Motor neuron (in vitro differentiated cells): ENCODE measurements at regions not wholly inside any gene's neighbourhood (a gene's known extent, or its start where the extent isn't known, plus 50 kb on each side); places are given as distances from the start of the nearest gene placed in this dataset.

Source experiments
- ATAC-seq, 8 experiments: fragments of 200-7000 bp; cut with Tn5 transposase; replicated peaks in 6 of 8; 2 replicates each; pipeline ENCODE4 v1.8.0; 2021; ENCODE audit warnings: mild to moderate bottlenecking in 8 of 8, moderate library complexity in 8 of 8
- H3K27ac ChIP-seq, 2 donors: fragments of 250-450 bp; sonication (Bioruptor Pico); 2 replicates each; pipeline ENCODE4 v1.9.0; 2021; ENCODE audit warnings: antibody characterized with exemption in 2 of 2, mild to moderate bottlenecking in 2 of 2, moderate library complexity in 1 of 2
- H3K4me1 ChIP-seq, 2 donors: fragments of 250-450 bp; sonication (Bioruptor Pico); replicated peaks in 1 of 2; 2 replicates each; pipeline ENCODE4 v1.6.1; 2021; ENCODE audit warnings: antibody characterized with exemption in 2 of 2, mild to moderate bottlenecking in 2 of 2, moderate library complexity in 1 of 2
- H3K4me3 ChIP-seq, 5 donors: fragments of 250-450 bp; sonication (Bioruptor Pico); 2 replicates each; pipeline ENCODE4 v1.9.0; 2021; ENCODE audit warnings: antibody characterized with exemption in 5 of 5, mild to moderate bottlenecking in 5 of 5, moderate library complexity in 4 of 5
- WGBS, 10 experiments: fragments of 450-650 bp; shearing (Covaris generic); methylation state at CpG; one replicate each; pipeline ENCODE4 v1.0.0; 2022; 5-methylcytosine and 5-hydroxymethylcytosine counted together
- in situ Hi-C, 9 experiments: fragments of 400-800 bp; cut with MboI; loops; one replicate each; pipeline ENCODE4 v1.15.0; 2021; ENCODE audit warnings: low sequenced_read_pairs in 9 of 9, low pct_unique_long_range_greater_than_20kb in 2 of 9; ENCODE audit not compliant: unreplicated experiment in 9 of 9

DNA sequence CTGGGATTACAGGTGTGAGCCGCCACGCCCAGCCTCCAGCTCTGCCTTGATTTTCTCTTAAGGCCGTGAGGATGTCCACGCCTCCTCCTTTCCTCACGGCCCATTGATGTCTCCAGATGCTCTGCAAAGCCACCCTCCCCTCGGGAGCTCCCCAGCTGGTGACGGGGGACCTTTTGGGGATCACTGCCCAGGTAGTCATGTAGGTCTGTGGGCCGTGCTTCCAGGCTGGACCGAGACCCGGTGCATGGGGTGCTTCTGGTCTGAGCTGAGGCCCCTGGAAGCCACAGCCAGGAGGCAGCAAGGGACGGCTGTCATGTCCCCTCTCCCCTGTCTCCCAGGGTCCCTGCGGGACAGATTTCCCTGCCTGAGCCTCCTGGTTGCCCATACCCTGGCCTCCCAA lies 277.8 kb downstream of the SEC14L1 start:
- in situ Hi-C loops: no loop called here
- Histone ChIP-seq H3K27ac (no peak overlapping the region), H3K4me1 (peaks cover 25 to 34% of the 10 kb centered on the region in 2 donors), H3K4me3 (no peak overlapping the region)
- no peak for ATAC-seq
- WGBS, 10 experiments: 48 to 100% (median 79%) methylated on average over 2 to 9 of the region's 12 CpGs; no CpG with 5 or more reads in 5 of the 10 experiments

DNA sequence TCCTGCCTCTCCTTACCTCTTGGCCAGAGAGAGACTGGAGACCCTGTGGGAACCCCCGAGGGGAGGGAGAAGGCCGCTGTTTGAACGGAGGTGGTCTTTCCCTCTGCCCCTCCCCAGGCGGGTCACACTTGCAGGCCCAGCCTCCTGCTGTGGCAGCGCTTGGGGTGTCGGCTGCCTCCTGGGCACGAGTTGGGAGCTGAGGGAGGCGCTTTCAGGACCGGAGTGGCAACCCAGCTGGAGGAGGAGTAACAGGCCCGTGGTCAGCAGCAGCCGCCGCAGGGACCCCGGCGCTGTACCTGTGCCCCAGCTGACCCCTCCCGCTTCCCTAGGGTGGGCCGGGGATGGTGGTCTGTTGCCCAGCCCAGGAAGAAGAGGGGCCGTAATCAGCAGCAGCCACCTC lies 278.3 kb downstream of the SEC14L1 start:
- in situ Hi-C loops: no loop called here
- 71 to 80% methylated on average over 3 to 5 of the region's 17 CpGs; no CpG with 5 or more reads in 8 of the 10 experiments for WGBS, 10 experiments
- no peak overlapping the region for H3K27ac ChIP-seq
- H3K4me3 ChIP-seq: no peak overlapping the region
- ATAC-seq: peak in 2 of 8 experiments; percentile 2 to 8
- H3K4me1 ChIP-seq: peaks cover 29 to 39% of the 10 kb centered on the region in 2 donors

DNA sequence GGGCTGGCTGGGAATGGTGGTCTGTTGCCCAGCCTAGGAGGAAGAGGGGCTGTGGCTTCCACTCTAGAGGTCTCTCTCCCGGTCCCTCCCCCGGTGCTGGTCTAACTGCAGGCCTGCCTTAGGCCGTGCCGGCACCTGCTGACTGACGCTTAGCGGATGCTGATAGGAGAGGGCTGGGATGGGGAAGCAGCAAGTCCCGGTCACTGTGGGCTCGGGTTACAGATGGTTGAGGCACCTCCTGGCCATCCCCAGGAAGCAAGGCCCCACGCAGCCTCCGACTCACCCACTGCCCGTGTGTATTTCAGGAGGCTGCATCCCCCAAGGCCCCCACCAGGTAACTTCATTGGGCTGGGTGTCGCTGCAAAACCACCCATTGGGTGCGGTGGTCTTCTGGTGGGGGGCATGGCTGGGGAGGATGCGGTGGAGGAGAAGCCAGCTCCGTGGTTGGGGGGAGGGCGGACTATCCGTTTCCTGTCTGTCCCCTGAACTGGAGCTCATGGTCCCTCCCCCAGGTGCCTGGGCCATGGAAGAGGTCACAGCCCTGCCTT lies 278.9 kb downstream of the SEC14L1 start:
- in situ Hi-C loops: no loop called here
- H3K27ac ChIP-seq: no peak overlapping the region
- H3K4me3 ChIP-seq: no peak overlapping the region
- peaks cover 29 to 42% of the 10 kb centered on the region in 2 donors for H3K4me1 ChIP-seq
- peak in 6 of 8 experiments; percentile 30 to 71 (median 60) for ATAC-seq
- WGBS, 10 experiments: 20 to 100% methylated on average over 1 to 2 of the region's 17 CpGs; no CpG with 5 or more reads in 8 of the 10 experiments

DNA sequence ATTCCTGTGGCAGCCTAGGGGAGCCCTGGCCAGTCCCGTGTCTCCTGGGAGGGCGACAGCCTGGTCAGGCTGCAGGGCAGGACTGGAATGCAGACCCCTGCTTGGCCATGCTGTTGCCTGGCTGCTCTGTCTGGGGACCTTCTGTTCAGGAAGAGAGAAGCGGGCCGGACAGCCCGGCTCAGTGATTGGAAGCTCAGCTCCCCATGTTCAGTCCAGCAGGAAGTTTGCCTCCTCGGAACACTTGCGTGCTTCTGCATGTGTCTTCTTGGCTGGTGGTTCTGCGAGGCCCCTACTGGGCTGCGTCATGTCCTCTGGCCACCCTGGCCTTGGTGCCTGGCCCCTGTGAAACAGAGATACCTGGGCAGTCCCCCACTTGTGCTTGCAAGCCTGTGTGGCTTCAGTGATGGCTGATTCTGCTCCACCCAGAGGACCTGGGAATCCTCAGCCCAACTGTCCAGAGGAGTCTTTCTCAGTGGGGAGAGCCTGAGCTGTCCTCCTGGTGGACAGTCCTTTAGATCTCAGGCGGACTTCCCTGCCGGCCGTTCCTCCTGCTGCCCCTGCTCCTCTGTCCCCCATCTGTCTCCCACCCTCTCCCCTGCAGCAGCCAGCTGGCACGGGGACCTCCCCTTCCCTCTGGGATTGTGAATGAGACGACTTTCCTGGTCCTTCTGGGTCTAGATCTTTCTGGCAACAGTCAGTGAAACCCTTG lies 279.5 kb downstream of the SEC14L1 start:
- Histone ChIP-seq H3K4me3 (no peak overlapping the region), H3K4me1 (peaks cover 34 to 49% of the 10 kb centered on the region in 2 donors), H3K27ac (no peak overlapping the region)
- in situ Hi-C loops: no loop called here
- ATAC-seq: no peak
- 40 to 65% (median 50%) methylated on average over 1 to 3 of the region's 14 CpGs; no CpG with 5 or more reads in 7 of the 10 experiments for WGBS, 10 experiments

DNA sequence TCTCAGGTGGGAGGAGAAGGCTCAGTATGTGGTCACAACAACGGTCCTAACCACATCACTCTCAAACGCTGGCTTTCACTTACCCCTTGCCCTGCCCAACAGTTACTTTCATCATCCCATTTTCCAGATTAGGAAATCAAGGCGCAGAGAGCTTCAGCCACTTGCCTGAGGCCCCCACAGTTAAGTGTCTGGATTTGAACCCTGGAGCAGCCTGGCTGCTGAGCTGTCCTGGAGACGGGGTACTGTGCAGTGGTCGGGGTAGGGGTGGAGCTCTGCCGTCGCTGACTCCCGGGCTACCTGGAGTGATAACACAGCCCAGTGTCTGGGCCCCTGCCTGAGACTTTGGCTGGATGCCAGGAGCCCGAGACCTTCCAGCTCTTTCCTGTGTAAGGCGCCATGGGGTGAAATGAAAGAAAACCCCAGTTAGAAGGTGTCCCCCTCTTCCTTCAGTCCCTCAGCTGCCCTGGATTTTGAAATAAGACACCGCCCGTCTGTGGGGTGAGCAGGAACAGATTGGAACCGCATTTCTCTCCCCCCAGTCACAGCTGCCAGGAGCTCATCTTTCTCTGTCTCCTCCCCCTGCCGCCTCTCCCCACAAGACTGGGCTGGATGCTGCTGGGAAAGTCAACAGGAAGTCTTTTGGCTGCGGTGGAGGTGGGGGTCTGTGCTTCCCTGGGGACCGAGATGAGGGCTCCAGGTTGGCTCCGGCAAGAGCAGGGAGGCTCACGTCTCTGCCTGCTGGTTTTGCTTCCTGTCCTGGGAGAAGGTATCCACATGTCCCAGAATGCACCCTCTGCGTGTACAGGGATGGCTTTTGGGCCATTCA lies 280.2 kb downstream of the SEC14L1 start:
- H3K4me1 ChIP-seq: peaks cover 42 to 56% of the 10 kb centered on the region in 2 donors
- in situ Hi-C loops: no loop called here

DNA sequence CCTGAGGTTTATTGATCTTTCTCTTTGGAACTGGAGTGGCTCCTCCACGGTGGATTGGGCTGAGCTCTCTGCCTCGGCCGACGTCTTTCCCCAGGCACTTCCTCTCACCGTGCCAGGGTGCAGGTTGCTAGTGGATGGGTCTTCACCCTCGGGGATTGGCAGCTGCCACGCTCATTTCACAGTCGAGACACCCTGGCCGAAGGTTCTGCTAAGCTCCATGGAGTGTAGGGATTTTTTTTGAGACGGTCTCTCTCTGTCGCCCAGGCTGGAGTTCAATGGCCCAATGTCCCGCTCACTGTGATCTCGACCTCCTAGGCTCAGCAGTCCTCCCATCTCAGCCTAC lies 280.8 kb downstream of the SEC14L1 start:
- in situ Hi-C loops: no loop called here
- H3K4me3 ChIP-seq: no peak overlapping the region
- peaks cover 47 to 62% of the 10 kb centered on the region in 2 donors for H3K4me1 ChIP-seq
- WGBS, 10 experiments: 56 to 88% (median 83%) methylated on average over 2 to 10 of the region's 13 CpGs; no CpG with 5 or more reads in 6 of the 10 experiments
- no peak for ATAC-seq
- peak overlapping the region in 1 of 2 donors; percentile 5 for H3K27ac ChIP-seq

More for the DNA sequence above, 280.2 kb downstream of the SEC14L1 start:
- H3K27ac ChIP-seq: peak overlapping the region in 1 of 2 donors; percentile 5
- WGBS, 10 experiments: 20 to 67% (median 63%) methylated on average over 1 to 4 of the region's 19 CpGs; no CpG with 5 or more reads in 5 of the 10 experiments
- no peak overlapping the region for H3K4me3 ChIP-seq
- ATAC-seq: peak; percentile 2 to 45 (median 26)

DNA sequence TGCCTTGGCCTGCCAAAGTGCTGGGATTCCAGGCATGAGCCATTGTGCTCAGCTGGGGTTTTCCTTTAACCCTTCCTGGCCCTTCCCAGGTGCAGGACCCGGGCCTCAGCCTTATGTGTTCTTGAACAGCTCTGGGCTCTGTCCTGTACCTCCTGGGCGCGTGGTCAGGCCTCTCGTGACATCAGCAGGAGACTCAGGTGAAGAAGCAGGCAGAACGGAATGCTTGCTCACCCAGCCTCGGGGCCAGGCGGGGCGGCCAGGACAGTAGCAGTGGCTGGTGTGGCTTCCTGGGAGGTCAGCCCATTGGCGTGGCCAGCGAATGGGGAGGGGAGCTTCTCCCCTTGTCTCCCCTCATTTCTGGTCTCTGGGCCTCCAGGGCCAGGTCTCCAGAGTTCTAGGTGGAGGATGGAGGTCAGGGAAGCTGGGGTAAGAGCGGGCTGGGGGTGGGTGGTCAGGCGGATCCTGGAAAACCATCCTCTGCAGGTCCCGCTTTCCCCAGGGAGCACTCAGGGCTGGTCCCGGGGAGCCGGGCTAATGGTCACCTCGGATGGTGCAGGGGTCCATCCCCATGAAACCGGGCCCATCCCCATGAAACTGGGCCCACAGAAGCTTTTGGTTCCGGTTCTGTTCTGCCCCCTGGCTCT lies 281.5 kb downstream of the SEC14L1 start:
- Histone ChIP-seq H3K4me3 (no peak overlapping the region), H3K27ac (no peak overlapping the region), H3K4me1 (peaks cover 48 to 65% of the 10 kb centered on the region in 2 donors)
- WGBS, 10 experiments: 30 to 100% (median 85%) methylated on average over 1 to 8 of the region's 18 CpGs; no CpG with 5 or more reads in 2 of the 10 experiments
- in situ Hi-C loops: no loop called here
- ATAC-seq: no peak

DNA sequence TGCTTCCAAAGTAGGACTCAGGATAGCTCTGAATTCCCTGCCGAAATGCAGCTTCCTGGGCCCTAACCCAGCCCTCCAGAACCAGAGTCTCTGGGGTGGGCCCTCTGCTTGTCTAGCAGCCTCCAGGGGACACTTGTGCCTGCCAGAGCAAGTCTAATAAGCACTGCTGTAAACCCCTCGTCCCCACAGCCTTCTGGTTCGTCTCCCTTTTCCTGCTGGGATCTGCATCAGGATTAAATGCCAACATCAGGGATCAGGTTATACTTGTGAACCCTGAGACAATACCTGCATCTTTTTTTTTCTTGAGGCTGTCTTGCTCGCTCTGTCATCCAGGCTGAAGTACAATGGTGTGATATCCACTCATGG lies 282.0 kb downstream of the SEC14L1 start:
- in situ Hi-C loops: no loop called here
- no peak for ATAC-seq
- Histone ChIP-seq H3K4me3 (no peak overlapping the region), H3K27ac (no peak overlapping the region), H3K4me1 (peaks cover 48 to 70% of the 10 kb centered on the region in 2 donors)
- WGBS, 10 experiments: 80 to 100% (median 100%) methylated on average over 1 to 4 of the region's 4 CpGs; no CpG with 5 or more reads in 5 of the 10 experiments

DNA sequence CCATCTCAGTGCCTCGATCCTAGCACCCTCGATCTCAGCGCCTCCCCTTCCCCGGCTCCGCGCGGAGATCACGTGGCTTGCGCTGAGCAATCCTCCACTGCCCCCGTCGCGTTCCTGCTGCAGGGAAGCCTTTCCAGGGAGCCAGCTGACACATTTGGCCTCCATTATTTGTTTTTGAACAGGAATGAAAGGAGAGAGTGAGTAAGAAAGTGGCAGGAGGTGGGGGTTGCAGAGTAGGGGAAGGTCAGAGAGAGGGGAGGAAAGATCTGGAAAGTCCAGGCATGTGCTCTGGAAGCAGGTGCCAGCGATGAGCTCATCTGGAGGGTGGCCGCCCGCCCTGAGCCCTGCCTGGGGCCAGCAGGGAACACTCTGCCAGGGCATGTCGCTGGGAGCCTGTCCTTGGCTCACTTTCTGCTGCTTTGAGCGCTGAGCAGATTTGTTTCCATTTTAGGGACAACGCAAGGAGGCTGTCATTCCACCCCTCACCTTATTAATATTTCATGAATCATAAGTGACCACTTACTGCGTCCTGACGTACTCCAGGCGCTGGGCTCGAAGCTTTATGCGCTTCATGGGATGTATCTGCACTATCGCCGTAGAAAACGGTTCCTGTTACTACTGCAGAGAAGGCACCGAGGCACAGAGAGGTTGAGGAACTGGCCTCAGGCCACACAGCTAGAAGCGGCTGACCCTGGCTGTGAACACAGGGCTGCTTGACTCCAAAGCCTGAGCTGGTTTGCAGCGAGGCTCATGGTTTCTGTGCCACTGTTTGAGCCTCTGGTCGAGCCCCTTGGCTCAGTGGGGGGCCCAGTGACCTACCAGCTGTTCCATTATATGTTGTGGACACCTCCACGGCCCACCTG lies 283.1 kb downstream of the SEC14L1 start:
- Histone ChIP-seq H3K4me1 (peaks cover 48 to 70% of the 10 kb centered on the region in 2 donors), H3K4me3 (no peak overlapping the region), H3K27ac (peak overlapping the region; percentile 5 to 38)
- in situ Hi-C loops: no loop called here
- 11 to 100% (median 79%) methylated on average over 2 to 23 of the region's 31 CpGs; no CpG with 5 or more reads in 4 of the 10 experiments for WGBS, 10 experiments
- peak; percentile 14 to 50 (median 36) for ATAC-seq

DNA sequence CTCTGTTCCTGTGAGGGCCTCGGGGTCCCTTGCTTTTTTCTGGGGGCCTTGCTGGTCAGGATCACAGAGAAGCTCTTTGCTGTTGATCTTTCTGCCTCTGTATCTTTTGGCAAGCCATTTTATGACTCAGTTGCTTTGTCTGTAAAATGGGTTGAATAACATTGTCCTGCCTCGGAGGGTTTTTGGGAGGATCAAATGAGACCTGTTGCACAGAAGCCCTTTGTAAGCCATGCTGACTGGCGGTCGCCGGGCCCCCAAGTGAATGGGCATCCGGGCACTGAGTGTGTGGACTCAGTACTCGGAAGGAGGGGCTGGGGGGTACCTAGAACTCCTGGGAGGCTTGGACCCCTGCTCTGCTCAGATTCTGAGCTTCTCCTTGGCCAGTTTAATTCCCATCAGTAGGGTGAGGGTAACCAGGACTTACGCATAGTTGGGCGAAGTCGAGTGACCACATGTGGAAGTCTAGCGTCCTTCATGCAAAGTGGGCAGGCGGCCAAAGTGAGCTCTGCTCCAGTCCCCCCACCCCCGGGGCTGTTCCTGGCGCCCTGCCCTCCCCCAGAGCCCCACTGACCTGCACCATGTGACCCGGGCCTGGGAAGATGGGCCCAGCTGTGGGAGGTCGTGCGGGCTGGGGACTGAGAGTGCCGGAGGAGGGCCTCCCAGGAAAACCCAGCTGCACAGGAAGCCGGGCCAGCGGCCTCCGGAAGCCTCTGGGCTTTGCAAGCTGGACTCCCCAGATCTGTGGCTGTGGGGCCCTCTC lies 284.0 kb downstream of the SEC14L1 start:
- peak; percentile 20 to 48 (median 29) for ATAC-seq
- Histone ChIP-seq H3K4me3 (no peak overlapping the region), H3K27ac (peak overlapping the region in 1 of 2 donors; percentile 80), H3K4me1 (peaks cover 38 to 65% of the 10 kb centered on the region in 2 donors)
- in situ Hi-C loops: no loop called here
- 25 to 100% (median 69%) methylated on average over 1 to 8 of the region's 21 CpGs; no CpG with 5 or more reads in 6 of the 10 experiments for WGBS, 10 experiments

DNA sequence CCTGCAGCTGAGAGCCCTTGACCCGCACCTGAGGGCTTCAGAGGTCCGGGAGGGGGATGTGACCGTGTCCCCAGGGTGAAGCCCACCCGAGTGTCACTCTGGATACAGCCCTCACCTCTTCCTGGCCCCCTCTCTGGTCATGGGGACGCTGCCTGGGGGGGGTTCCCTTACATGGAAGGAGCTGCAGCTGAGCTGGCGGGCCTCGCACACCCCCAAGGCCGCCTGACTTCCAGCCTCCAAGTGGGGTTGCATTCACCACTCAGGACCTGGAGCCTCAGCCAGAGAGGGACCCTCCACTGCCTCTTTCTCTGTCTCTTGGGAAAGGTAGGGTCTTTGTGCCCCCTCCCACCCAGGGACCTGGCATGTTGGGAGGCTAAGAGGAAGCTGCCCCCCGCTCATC lies 284.6 kb downstream of the SEC14L1 start:
- ATAC-seq: peak in 2 of 8 experiments; percentile 0 to 1
- in situ Hi-C loops: no loop called here
- Histone ChIP-seq H3K4me1 (peaks cover 35 to 64% of the 10 kb centered on the region in 2 donors), H3K4me3 (no peak overlapping the region), H3K27ac (peak overlapping the region in 1 of 2 donors; percentile 80)
- 60% methylated on average over 1 of the region's 9 CpGs; no CpG with 5 or more reads in 9 of the 10 experiments for WGBS, 10 experiments
